ENCODE measurements at regions not wholly inside any gene's neighbourhood (a gene's known extent, or its start where the extent isn't known, plus 50 kb on each side); places are given as distances from the start of the nearest gene placed in this dataset.

DNA sequence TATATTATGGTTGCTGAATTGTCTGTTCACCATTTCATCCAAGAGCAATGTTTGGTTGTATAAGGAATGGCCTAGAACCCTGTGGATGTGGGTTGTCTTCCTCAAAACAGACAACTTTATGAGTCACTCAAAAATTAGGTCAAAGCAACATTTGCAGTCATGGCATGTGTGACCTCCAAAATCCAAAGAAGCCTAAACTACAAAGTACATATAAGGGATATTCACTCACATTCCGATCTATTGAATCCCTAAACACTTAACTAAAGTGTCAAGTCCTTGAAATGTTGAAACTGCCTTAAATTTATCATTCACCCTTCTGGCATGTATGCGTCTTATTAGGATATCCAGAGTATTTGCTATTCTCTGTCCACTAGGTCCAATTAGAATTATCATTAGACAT lies 491.5 kb downstream of the NUF2 start:
- no peak overlapping the region for H3K27ac ChIP-seq (ENCODE audit: low read depth, low read length)
- no peaks in the 10 kb centered on the region for H3K4me1 ChIP-seq (ENCODE audit: control insufficient read depth in 3 of 3, insufficient read depth in 3 of 3, low read length in 3 of 3)
- H3K4me3 ChIP-seq (ENCODE audit: low read length in 3 of 3): no peak overlapping the region
- no peaks in the 10 kb centered on the region for H3K9me3 ChIP-seq (ENCODE audit: control insufficient read depth in 3 of 3, low read length in 3 of 3)
- no peak overlapping the region for H3K9ac ChIP-seq (ENCODE audit: low read depth in 1 of 3, low read length in 3 of 3)
- peaks cover 0 to under 1% (median 0%) of the 10 kb centered on the region in 3 donors for H3K27me3 ChIP-seq (ENCODE audit: control insufficient read depth in 3 of 3, insufficient read depth in 3 of 3, low read length in 3 of 3)
- no peaks in the 10 kb centered on the region for H3K36me3 ChIP-seq (ENCODE audit: control insufficient read depth in 3 of 3, insufficient read depth in 3 of 3, low read length in 3 of 3)

DNA sequence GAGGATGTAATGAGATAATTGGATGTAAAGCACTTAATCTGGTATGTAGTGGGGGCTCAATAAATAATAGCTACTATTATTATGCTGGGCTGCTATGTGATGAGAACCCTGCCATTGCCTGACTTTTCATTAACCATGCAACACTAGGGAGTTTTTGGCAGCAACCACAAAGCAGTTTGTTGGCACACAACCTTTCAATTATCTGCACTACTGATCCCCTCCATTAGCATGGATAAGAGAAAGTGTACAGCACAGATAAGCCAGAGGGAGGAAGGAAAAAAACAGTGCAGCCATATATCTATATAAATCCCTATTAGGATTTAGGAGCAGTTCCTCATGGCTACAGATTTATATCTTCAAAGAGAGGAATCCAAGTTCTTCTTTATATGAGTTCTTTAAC lies 498.5 kb downstream of the NUF2 start:
- no peak overlapping the region for H3K27ac ChIP-seq (ENCODE audit: low read depth, low read length)
- H3K4me1 ChIP-seq (ENCODE audit: control insufficient read depth in 3 of 3, insufficient read depth in 3 of 3, low read length in 3 of 3): no peaks in the 10 kb centered on the region
- H3K9me3 ChIP-seq (ENCODE audit: control insufficient read depth in 3 of 3, low read length in 3 of 3): no peaks in the 10 kb centered on the region
- no peak overlapping the region for H3K4me3 ChIP-seq (ENCODE audit: low read length in 3 of 3)
- no peak overlapping the region for H3K9ac ChIP-seq (ENCODE audit: low read depth in 1 of 3, low read length in 3 of 3)
- H3K27me3 ChIP-seq (ENCODE audit: control insufficient read depth in 3 of 3, insufficient read depth in 3 of 3, low read length in 3 of 3): no peaks in the 10 kb centered on the region
- no peaks in the 10 kb centered on the region for H3K36me3 ChIP-seq (ENCODE audit: control insufficient read depth in 3 of 3, insufficient read depth in 3 of 3, low read length in 3 of 3)

DNA sequence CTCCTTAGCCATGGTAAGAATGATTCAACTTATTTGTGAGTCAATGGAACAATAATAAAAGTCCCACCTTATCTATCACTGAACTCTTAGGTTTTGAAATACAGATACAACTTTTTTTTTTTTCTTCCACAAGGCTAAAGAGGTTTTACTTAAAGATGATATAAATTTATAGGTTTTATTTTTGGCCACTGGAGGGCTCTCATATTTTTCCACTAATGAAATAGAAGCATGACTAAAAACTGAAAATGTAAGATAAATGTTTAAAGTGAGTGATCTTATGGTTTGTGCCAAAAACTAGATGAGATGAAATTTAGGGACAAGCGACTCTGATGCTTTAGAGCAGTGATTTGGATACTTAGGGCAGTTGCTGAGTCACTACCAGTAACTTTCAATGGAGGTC lies 499.0 kb downstream of the NUF2 start:
- H3K9ac ChIP-seq (ENCODE audit: low read depth in 1 of 3, low read length in 3 of 3): no peak overlapping the region
- no peaks in the 10 kb centered on the region for H3K36me3 ChIP-seq (ENCODE audit: control insufficient read depth in 3 of 3, insufficient read depth in 3 of 3, low read length in 3 of 3)
- no peak overlapping the region for H3K4me3 ChIP-seq (ENCODE audit: low read length in 3 of 3)
- H3K27me3 ChIP-seq (ENCODE audit: control insufficient read depth in 3 of 3, insufficient read depth in 3 of 3, low read length in 3 of 3): no peaks in the 10 kb centered on the region
- H3K4me1 ChIP-seq (ENCODE audit: control insufficient read depth in 3 of 3, insufficient read depth in 3 of 3, low read length in 3 of 3): no peaks in the 10 kb centered on the region
- no peak overlapping the region for H3K27ac ChIP-seq (ENCODE audit: low read depth, low read length)
- H3K9me3 ChIP-seq (ENCODE audit: control insufficient read depth in 3 of 3, low read length in 3 of 3): no peaks in the 10 kb centered on the region

GRCh38 chr1:163821679-163822078 lies 499.9 kb downstream of the NUF2 start:
- Histone ChIP-seq H3K27me3 (ENCODE audit: control insufficient read depth in 3 of 3, insufficient read depth in 3 of 3, low read length in 3 of 3) (no peaks in the 10 kb centered on the region), H3K4me3 (ENCODE audit: low read length in 3 of 3) (no peak overlapping the region), H3K36me3 (ENCODE audit: control insufficient read depth in 3 of 3, insufficient read depth in 3 of 3, low read length in 3 of 3) (no peaks in the 10 kb centered on the region)

DNA sequence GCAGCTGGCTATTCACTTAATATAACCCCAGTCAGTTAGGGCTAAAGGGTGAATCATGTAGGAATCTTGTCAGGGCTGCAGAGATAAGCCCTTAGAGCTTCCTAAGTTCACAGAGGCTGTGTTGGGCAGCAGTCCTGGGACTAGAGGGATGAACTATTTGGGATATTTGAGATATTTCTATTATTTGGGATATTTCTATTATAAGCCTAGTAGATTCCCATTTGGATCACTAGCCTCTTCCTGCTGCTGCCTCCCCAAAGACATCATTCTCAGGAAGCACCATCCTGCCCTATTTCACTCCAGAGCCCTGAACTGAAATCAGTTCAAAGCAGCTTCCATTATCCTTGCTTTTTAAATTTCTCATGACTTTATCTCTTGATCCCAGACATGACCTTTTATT lies 501.3 kb downstream of the NUF2 start:
- Histone ChIP-seq H3K4me3 (ENCODE audit: low read length in 3 of 3) (no peak overlapping the region), H3K9ac (ENCODE audit: low read depth in 1 of 3, low read length in 3 of 3) (no peak overlapping the region), H3K27me3 (ENCODE audit: control insufficient read depth in 3 of 3, insufficient read depth in 3 of 3, low read length in 3 of 3) (no peaks in the 10 kb centered on the region), H3K27ac (ENCODE audit: low read depth, low read length) (no peak overlapping the region), H3K4me1 (ENCODE audit: control insufficient read depth in 3 of 3, insufficient read depth in 3 of 3, low read length in 3 of 3) (peaks cover 4 to 10% (median 8%) of the 10 kb centered on the region in 3 donors), H3K36me3 (ENCODE audit: control insufficient read depth in 3 of 3, insufficient read depth in 3 of 3, low read length in 3 of 3) (no peaks in the 10 kb centered on the region), H3K9me3 (ENCODE audit: control insufficient read depth in 3 of 3, low read length in 3 of 3) (no peaks in the 10 kb centered on the region)

More at GRCh38 chr1:163821679-163822078, 499.9 kb downstream of the NUF2 start:
- no peaks in the 10 kb centered on the region for H3K9me3 ChIP-seq (ENCODE audit: control insufficient read depth in 3 of 3, low read length in 3 of 3)
- H3K27ac ChIP-seq (ENCODE audit: low read depth, low read length): no peak overlapping the region
- peaks cover 0 to 6% (median 4%) of the 10 kb centered on the region in 3 donors for H3K4me1 ChIP-seq (ENCODE audit: control insufficient read depth in 3 of 3, insufficient read depth in 3 of 3, low read length in 3 of 3)
- no peak overlapping the region for H3K9ac ChIP-seq (ENCODE audit: low read depth in 1 of 3, low read length in 3 of 3)

- no peaks in the 10 kb centered on the region for H3K27me3 ChIP-seq (ENCODE audit: control insufficient read depth in 3 of 3, insufficient read depth in 3 of 3, low read length in 3 of 3)
- no peaks in the 10 kb centered on the region for H3K36me3 ChIP-seq (ENCODE audit: control insufficient read depth in 3 of 3, insufficient read depth in 3 of 3, low read length in 3 of 3)
- H3K4me3 ChIP-seq (ENCODE audit: low read length in 3 of 3): no peak overlapping the region
- H3K9me3 ChIP-seq (ENCODE audit: control insufficient read depth in 3 of 3, low read length in 3 of 3): no peaks in the 10 kb centered on the region
- no peak overlapping the region for H3K27ac ChIP-seq (ENCODE audit: low read depth, low read length)
- H3K4me1 ChIP-seq (ENCODE audit: control insufficient read depth in 3 of 3, insufficient read depth in 3 of 3, low read length in 3 of 3): peaks cover 4 to 10% (median 8%) of the 10 kb centered on the region in 3 donors
- H3K9ac ChIP-seq (ENCODE audit: low read depth in 1 of 3, low read length in 3 of 3): no peak overlapping the region
Measured at GRCh38 chr1:163824006-163824405, 502.3 kb downstream of the NUF2 start.

- H3K36me3 ChIP-seq (ENCODE audit: control insufficient read depth in 3 of 3, insufficient read depth in 3 of 3, low read length in 3 of 3): no peaks in the 10 kb centered on the region
- H3K9me3 ChIP-seq (ENCODE audit: control insufficient read depth in 3 of 3, low read length in 3 of 3): no peaks in the 10 kb centered on the region
- peaks cover 4 to 10% (median 8%) of the 10 kb centered on the region in 3 donors for H3K4me1 ChIP-seq (ENCODE audit: control insufficient read depth in 3 of 3, insufficient read depth in 3 of 3, low read length in 3 of 3)
- H3K9ac ChIP-seq (ENCODE audit: low read depth in 1 of 3, low read length in 3 of 3): no peak overlapping the region
- no peak overlapping the region for H3K27ac ChIP-seq (ENCODE audit: low read depth, low read length)
- H3K4me3 ChIP-seq (ENCODE audit: low read length in 3 of 3): no peak overlapping the region
- no peaks in the 10 kb centered on the region for H3K27me3 ChIP-seq (ENCODE audit: control insufficient read depth in 3 of 3, insufficient read depth in 3 of 3, low read length in 3 of 3)
Measured at GRCh38 chr1:163824490-163824889, 502.7 kb downstream of the NUF2 start.

DNA sequence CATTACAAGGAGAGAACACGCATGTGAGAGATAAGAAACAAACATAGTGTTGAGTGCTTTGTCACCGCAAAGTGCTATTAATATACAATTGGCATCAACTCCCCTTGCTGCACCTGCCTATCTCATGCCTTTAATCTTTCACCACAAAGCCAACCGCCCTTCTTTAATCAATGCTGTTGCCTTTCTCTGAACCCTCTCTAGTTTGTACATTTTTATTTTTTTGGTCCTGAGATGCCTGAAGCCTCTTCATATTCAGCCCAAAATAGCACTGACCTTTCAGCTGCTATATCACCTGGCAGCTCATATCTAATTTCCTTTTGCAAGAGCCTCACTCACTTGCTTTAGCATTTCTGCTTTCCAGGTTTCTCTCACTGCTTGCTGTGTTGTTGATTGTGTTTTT lies 504.7 kb downstream of the NUF2 start:
- Histone ChIP-seq H3K27ac (ENCODE audit: low read depth, low read length) (peak overlapping the region; percentile 63), H3K27me3 (ENCODE audit: control insufficient read depth in 3 of 3, insufficient read depth in 3 of 3, low read length in 3 of 3) (no peaks in the 10 kb centered on the region), H3K9ac (ENCODE audit: low read depth in 1 of 3, low read length in 3 of 3) (peak overlapping the region in 1 of 3 donors; percentile 47), H3K36me3 (ENCODE audit: control insufficient read depth in 3 of 3, insufficient read depth in 3 of 3, low read length in 3 of 3) (no peaks in the 10 kb centered on the region), H3K9me3 (ENCODE audit: control insufficient read depth in 3 of 3, low read length in 3 of 3) (no peaks in the 10 kb centered on the region), H3K4me1 (ENCODE audit: control insufficient read depth in 3 of 3, insufficient read depth in 3 of 3, low read length in 3 of 3) (peaks cover 4 to 10% (median 8%) of the 10 kb centered on the region in 3 donors), H3K4me3 (ENCODE audit: low read length in 3 of 3) (peak overlapping the region in 1 of 3 donors; percentile 1)

GRCh38 chr1:163834778-163835177 lies 513.0 kb downstream of the NUF2 start:
- Histone ChIP-seq H3K9ac (ENCODE audit: low read depth in 1 of 3, low read length in 3 of 3) (no peak overlapping the region), H3K36me3 (ENCODE audit: control insufficient read depth in 3 of 3, insufficient read depth in 3 of 3, low read length in 3 of 3) (no peaks in the 10 kb centered on the region), H3K4me3 (ENCODE audit: low read length in 3 of 3) (no peak overlapping the region), H3K27ac (ENCODE audit: low read depth, low read length) (no peak overlapping the region), H3K4me1 (ENCODE audit: control insufficient read depth in 3 of 3, insufficient read depth in 3 of 3, low read length in 3 of 3) (peaks cover 0 to 4% (median 3%) of the 10 kb centered on the region in 3 donors), H3K9me3 (ENCODE audit: control insufficient read depth in 3 of 3, low read length in 3 of 3) (no peaks in the 10 kb centered on the region), H3K27me3 (ENCODE audit: control insufficient read depth in 3 of 3, insufficient read depth in 3 of 3, low read length in 3 of 3) (no peaks in the 10 kb centered on the region)

DNA sequence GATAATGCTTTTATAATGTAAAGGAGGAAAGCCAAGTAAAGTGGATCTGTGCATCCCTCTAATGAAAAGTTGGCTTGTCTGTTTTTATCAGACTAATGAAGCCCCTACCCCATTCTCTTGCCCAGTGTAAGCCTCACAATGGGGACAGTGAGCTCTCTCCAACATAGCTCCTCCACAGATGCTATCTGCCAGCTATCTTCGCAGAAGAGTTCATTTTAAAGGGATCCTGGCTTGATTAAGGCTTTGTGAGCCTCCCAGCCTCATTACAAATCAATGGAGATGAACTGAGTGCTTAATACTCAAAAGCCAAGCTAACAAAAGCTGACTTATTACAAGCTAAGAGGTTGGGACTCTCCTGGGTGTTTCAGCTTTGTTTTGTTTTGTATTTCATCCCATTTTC lies 514.7 kb downstream of the NUF2 start:
- Histone ChIP-seq H3K9ac (ENCODE audit: low read depth in 1 of 3, low read length in 3 of 3) (no peak overlapping the region), H3K36me3 (ENCODE audit: control insufficient read depth in 3 of 3, insufficient read depth in 3 of 3, low read length in 3 of 3) (no peaks in the 10 kb centered on the region), H3K4me3 (ENCODE audit: low read length in 3 of 3) (no peak overlapping the region), H3K27me3 (ENCODE audit: control insufficient read depth in 3 of 3, insufficient read depth in 3 of 3, low read length in 3 of 3) (no peaks in the 10 kb centered on the region), H3K4me1 (ENCODE audit: control insufficient read depth in 3 of 3, insufficient read depth in 3 of 3, low read length in 3 of 3) (peaks cover 0 to 4% (median 3%) of the 10 kb centered on the region in 3 donors), H3K9me3 (ENCODE audit: control insufficient read depth in 3 of 3, low read length in 3 of 3) (no peaks in the 10 kb centered on the region), H3K27ac (ENCODE audit: low read depth, low read length) (no peak overlapping the region)

- H3K9me3 ChIP-seq (ENCODE audit: control insufficient read depth in 3 of 3, low read length in 3 of 3): no peaks in the 10 kb centered on the region
- no peak overlapping the region for H3K4me3 ChIP-seq (ENCODE audit: low read length in 3 of 3)
- peaks cover 0 to 4% (median 3%) of the 10 kb centered on the region in 3 donors for H3K4me1 ChIP-seq (ENCODE audit: control insufficient read depth in 3 of 3, insufficient read depth in 3 of 3, low read length in 3 of 3)
- no peak overlapping the region for H3K27ac ChIP-seq (ENCODE audit: low read depth, low read length)
- H3K36me3 ChIP-seq (ENCODE audit: control insufficient read depth in 3 of 3, insufficient read depth in 3 of 3, low read length in 3 of 3): no peaks in the 10 kb centered on the region
- no peak overlapping the region for H3K9ac ChIP-seq (ENCODE audit: low read depth in 1 of 3, low read length in 3 of 3)
- no peaks in the 10 kb centered on the region for H3K27me3 ChIP-seq (ENCODE audit: control insufficient read depth in 3 of 3, insufficient read depth in 3 of 3, low read length in 3 of 3)
Measured at GRCh38 chr1:163837206-163837605, 515.5 kb downstream of the NUF2 start.
